IPS-15b (cell line): ENCODE measurements at regions not wholly inside any gene's neighbourhood (a gene's known extent, or its start where the extent isn't known, plus 50 kb on each side); places are given as distances from the start of the nearest gene placed in this dataset.

ENCODE experiments used
- H3K27me3 ChIP-seq: one replicate; pipeline ENCODE4 v1.6.1; 2013; ENCODE audit warnings: low read length; ENCODE audit not compliant: control insufficient read depth, insufficient read depth
- H3K36me3 ChIP-seq: one replicate; pipeline ENCODE4 v1.6.1; 2013; ENCODE audit warnings: low read length; ENCODE audit not compliant: control insufficient read depth, insufficient read depth
- H3K4me1 ChIP-seq: one replicate; pipeline ENCODE4 v1.6.1; 2013; ENCODE audit warnings: mild to moderate bottlenecking, low read length; ENCODE audit not compliant: control insufficient read depth, insufficient read depth
- H3K4me3 ChIP-seq: one replicate; pipeline ENCODE4 v1.5.1; 2013; ENCODE audit warnings: low read depth, low read length
- H3K9ac ChIP-seq: one replicate; pipeline ENCODE4 v1.6.1; 2013; ENCODE audit warnings: low read depth, mild to moderate bottlenecking, low read length
- H3K9me3 ChIP-seq: one replicate; pipeline ENCODE4 v1.6.1; 2013; ENCODE audit warnings: mild to moderate bottlenecking, low read length; ENCODE audit not compliant: control insufficient read depth, insufficient read depth

- H3K27me3 ChIP-seq, result peaks cover 11% of the 10 kb centered on the region
- H3K36me3 ChIP-seq, result no peaks in the 10 kb centered on the region
- no peaks in the 10 kb centered on the region for H3K4me1 ChIP-seq
- no peak overlapping the region for H3K9ac ChIP-seq
- H3K4me3 ChIP-seq, result no peak overlapping the region
- H3K9me3 ChIP-seq, result no peaks in the 10 kb centered on the region
Measured at GRCh38 chrX:69236641-69237040, 71.4 kb upstream of the PJA1 start.

- no peak overlapping the region for H3K9ac ChIP-seq
- H3K4me3 ChIP-seq, result no peak overlapping the region
- peaks cover 14% of the 10 kb centered on the region for H3K27me3 ChIP-seq
- no peaks in the 10 kb centered on the region for H3K4me1 ChIP-seq
- H3K36me3 ChIP-seq, result no peaks in the 10 kb centered on the region
- H3K9me3 ChIP-seq, result no peaks in the 10 kb centered on the region
Measured at GRCh38 chrX:69234624-69235023, 69.4 kb upstream of the PJA1 start.

- Histone ChIP-seq H3K4me3 (no peak overlapping the region), H3K27me3 (peaks cover 24% of the 10 kb centered on the region), H3K4me1 (no peaks in the 10 kb centered on the region)
Measured at GRCh38 chrX:69232945-69233344, 67.7 kb upstream of the PJA1 start.

GRCh38 chrX:69231903-69232302 lies 66.7 kb upstream of the PJA1 start:
- H3K4me1 ChIP-seq, result no peaks in the 10 kb centered on the region
- H3K9ac ChIP-seq, result no peak overlapping the region
- H3K4me3 ChIP-seq, result no peak overlapping the region
- no peaks in the 10 kb centered on the region for H3K9me3 ChIP-seq
- no peaks in the 10 kb centered on the region for H3K36me3 ChIP-seq
- peaks cover 30% of the 10 kb centered on the region for H3K27me3 ChIP-seq

More at GRCh38 chrX:69232945-69233344, 67.7 kb upstream of the PJA1 start:
- Histone ChIP-seq H3K36me3 (no peaks in the 10 kb centered on the region), H3K9me3 (no peaks in the 10 kb centered on the region), H3K9ac (no peak overlapping the region)

- H3K27me3 ChIP-seq, result peaks cover 51% of the 10 kb centered on the region
- H3K9ac ChIP-seq, result no peak overlapping the region
- H3K9me3 ChIP-seq, result no peaks in the 10 kb centered on the region
- H3K4me3 ChIP-seq, result no peak overlapping the region
- H3K4me1 ChIP-seq, result no peaks in the 10 kb centered on the region
- no peaks in the 10 kb centered on the region for H3K36me3 ChIP-seq
Measured at GRCh38 chrX:69229436-69229835, 64.2 kb upstream of the PJA1 start.

GRCh38 chrX:69228732-69229131 lies 63.5 kb upstream of the PJA1 start:
- Histone ChIP-seq H3K4me1 (no peaks in the 10 kb centered on the region), H3K4me3 (no peak overlapping the region), H3K9ac (no peak overlapping the region), H3K27me3 (peaks cover 58% of the 10 kb centered on the region), H3K36me3 (no peaks in the 10 kb centered on the region), H3K9me3 (no peaks in the 10 kb centered on the region)

- H3K9me3 ChIP-seq, result no peaks in the 10 kb centered on the region
- H3K27me3 ChIP-seq, result peaks cover 58% of the 10 kb centered on the region
- H3K36me3 ChIP-seq, result no peaks in the 10 kb centered on the region
- no peak overlapping the region for H3K9ac ChIP-seq
- peaks cover 8% of the 10 kb centered on the region for H3K4me1 ChIP-seq
- no peak overlapping the region for H3K4me3 ChIP-seq
Measured at GRCh38 chrX:69226459-69227158, 61.4 kb upstream of the PJA1 start.

- H3K9ac ChIP-seq, result no peak overlapping the region
- H3K4me3 ChIP-seq, result peak overlapping the region; percentile 30
- peaks cover 8% of the 10 kb centered on the region for H3K4me1 ChIP-seq
- peaks cover 38% of the 10 kb centered on the region for H3K27me3 ChIP-seq
- H3K9me3 ChIP-seq, result no peaks in the 10 kb centered on the region
- no peaks in the 10 kb centered on the region for H3K36me3 ChIP-seq
Measured at GRCh38 chrX:69222103-69223090, 57.1 kb upstream of the PJA1 start.

GRCh38 chrX:69221239-69222102 lies 56.2 kb upstream of the PJA1 start:
- peaks cover 31% of the 10 kb centered on the region for H3K27me3 ChIP-seq
- H3K9ac ChIP-seq, result no peak overlapping the region
- H3K9me3 ChIP-seq, result no peaks in the 10 kb centered on the region
- no peaks in the 10 kb centered on the region for H3K36me3 ChIP-seq
- no peak overlapping the region for H3K4me3 ChIP-seq
- H3K4me1 ChIP-seq, result peaks cover 8% of the 10 kb centered on the region

- Histone ChIP-seq H3K36me3 (no peaks in the 10 kb centered on the region), H3K27me3 (peaks cover 8% of the 10 kb centered on the region), H3K4me1 (peaks cover 6% of the 10 kb centered on the region), H3K9ac (no peak overlapping the region), H3K9me3 (no peaks in the 10 kb centered on the region), H3K4me3 (no peak overlapping the region)
Measured at GRCh38 chrX:69218407-69218997, 53.2 kb upstream of the PJA1 start.

- Histone ChIP-seq H3K9ac (no peak overlapping the region), H3K9me3 (no peaks in the 10 kb centered on the region), H3K36me3 (no peaks in the 10 kb centered on the region), H3K27me3 (peaks cover 2% of the 10 kb centered on the region), H3K4me3 (no peak overlapping the region), H3K4me1 (no peaks in the 10 kb centered on the region)
Measured at GRCh38 chrX:69216911-69217310, 51.7 kb upstream of the PJA1 start.
